B cell (primary cell): ENCODE measurements at regions not wholly inside any gene's neighbourhood (a gene's known extent, or its start where the extent isn't known, plus 50 kb on each side); places are given as distances from the start of the nearest gene placed in this dataset.

Experiments
- ATAC-seq: fragments of 200-7000 bp; cut with Tn5 transposase; one replicate; pipeline ENCODE4 v1.10.0; 2021; ENCODE audit warnings: low read depth, mild to moderate bottlenecking, moderate number of reproducible peaks, moderate library complexity
- CTCF ChIA-PET: fragments of 350-600 bp; sonication (Branson Sonifier 250); formaldehyde crosslinking; loops from one replicate; lab custom pipeline; 2021; ENCODE audit warnings: antibody characterized with exemption, inconsistent platforms; lab: Charles Lee
- POLR2A ChIA-PET: fragments of 350-600 bp; sonication (Branson Sonifier 250); formaldehyde crosslinking; loops from one replicate; lab custom pipeline; 2021; ENCODE audit warnings: antibody characterized with exemption; lab: Charles Lee
- DNase-seq: peaks from one replicate; pipeline ENCODE4 v3.0.0; 2013
- H2AFZ ChIP-seq: 2 replicates; pipeline ENCODE4 v1.6.1; 2012; ENCODE audit warnings: mild to moderate bottlenecking, low read depth, low read length; ENCODE audit not compliant: insufficient read depth, poor library complexity, severe bottlenecking
- H3K27ac ChIP-seq, 2 donors: 1 replicate in 1 of 2; 2 replicates in 1 of 2; pipeline ENCODE4 v1.5.1; 2012 to 2013; ENCODE audit warnings: low read length in 2 of 2, mild to moderate bottlenecking in 2 of 2, moderate library complexity in 1 of 2
- H3K27me3 ChIP-seq, 4 experiments: fragments of 200-600 bp in 1 of 4; sonication (generic) in 1 of 4; replicated peaks in 1 of 4; 1 replicate in 2 of 4; 2 replicates in 2 of 4; pipeline versions ENCODE4 v1.6.1 to v1.7.0; 2013 to 2016; ENCODE audit warnings: low read length in 3 of 4, mild to moderate bottlenecking in 2 of 4, mixed read lengths in 1 of 4, moderate library complexity in 1 of 4; ENCODE audit not compliant: insufficient read depth in 4 of 4, control insufficient read depth in 3 of 4; ENCODE audit errors: control extremely low read depth in 1 of 4
- H3K36me3 ChIP-seq, 2 experiments: replicated peaks in 1 of 2; 1 replicate in 1 of 2; 2 replicates in 1 of 2; pipeline versions ENCODE4 v1.6.1 to v1.7.1; 2013; ENCODE audit warnings: low read length in 1 of 2; ENCODE audit not compliant: insufficient read depth in 2 of 2, control insufficient read depth in 1 of 2; ENCODE audit errors: control extremely low read depth in 1 of 2, extremely low read depth in 1 of 2
- H3K4me1 ChIP-seq, 2 donors: fragments of 200-600 bp in 1 of 2; sonication (generic) in 1 of 2; 1 replicate in 1 of 2; 2 replicates in 1 of 2; pipeline versions ENCODE4 v1.5.1 to v1.6.1; 2013 to 2017; ENCODE audit warnings: low read length in 2 of 2; ENCODE audit not compliant: control insufficient read depth in 2 of 2, insufficient read depth in 2 of 2
- H3K4me2 ChIP-seq: replicated peaks from 2 replicates; pipeline ENCODE3; 2012; ENCODE audit warnings: mild to moderate bottlenecking, low read depth, low read length; ENCODE audit not compliant: poor library complexity, severe bottlenecking
- H3K4me3 ChIP-seq, 5 experiments: fragments of 200-600 bp in 1 of 5; sonication (generic) in 1 of 5; 1 replicate in 3 of 5; 2 replicates in 2 of 5; pipeline versions ENCODE4 v1.5.1 to v1.7.0; 2011 to 2016; ENCODE audit warnings: low read length in 4 of 5, mild to moderate bottlenecking in 4 of 5, low read depth in 2 of 5, control low read depth in 1 of 5, moderate library complexity in 1 of 5; ENCODE audit not compliant: insufficient read depth in 1 of 5; ENCODE audit errors: control extremely low read depth in 1 of 5, extremely low read depth in 1 of 5
- H3K79me2 ChIP-seq: fragments of 200-600 bp; sonication (generic); one replicate; pipeline ENCODE4 v1.6.0; 2016; ENCODE audit warnings: low read length; ENCODE audit not compliant: control insufficient read depth, insufficient read depth
- H3K9ac ChIP-seq: fragments of 200-600 bp; sonication (generic); 2 replicates; pipeline ENCODE4 v1.6.1; 2017; ENCODE audit warnings: mild to moderate bottlenecking, low read length, moderate library complexity
- H3K9me3 ChIP-seq, 3 donors: one replicate each; pipeline versions ENCODE4 v1.6.1 to v1.7.1; 2013; ENCODE audit warnings: low read length in 2 of 3; ENCODE audit not compliant: control insufficient read depth in 2 of 3, insufficient read depth in 1 of 3; ENCODE audit errors: control extremely low read depth in 1 of 3
- H4K20me1 ChIP-seq: 2 replicates; pipeline ENCODE4 v1.6.0; 2012; ENCODE audit warnings: mild to moderate bottlenecking, low read length; ENCODE audit not compliant: insufficient read depth, control insufficient read depth, poor library complexity, severe bottlenecking
- H3K27ac Mint-ChIP-seq: one replicate; pipeline ENCODE4 v1.8.0; 2021; ENCODE audit warnings: mixed read lengths
- H3K27me3 Mint-ChIP-seq: one replicate; pipeline ENCODE4 v1.8.0; 2021; ENCODE audit warnings: mixed read lengths
- H3K4me1 Mint-ChIP-seq: one replicate; pipeline ENCODE4 v1.8.0; 2021; ENCODE audit warnings: mixed read lengths
- H3K4me3 Mint-ChIP-seq: one replicate; pipeline ENCODE4 v1.8.0; 2021; ENCODE audit warnings: mixed read lengths
- H3K9me3 Mint-ChIP-seq: one replicate; pipeline ENCODE4 v1.8.0; 2022; ENCODE audit warnings: mixed read lengths; ENCODE audit not compliant: insufficient read depth
- CTCF ChIP-seq: fragments of 200-600 bp; IDR thresholded peaks from one replicate; pipeline ENCODE4 v1.8.0; 2022; ENCODE audit warnings: antibody characterized with exemption, mild to moderate bottlenecking
- EZH2 ChIP-seq: IDR thresholded peaks from 2 replicates; pipeline ENCODE4 v1.6.1; 2012; ENCODE audit warnings: borderline replicate concordance, low read depth, mild to moderate bottlenecking, moderate library complexity, low read length; ENCODE audit not compliant: insufficient read depth, poor library complexity, severe bottlenecking
- WGBS: methylation state at CpG from one replicate; pipeline ENCODE4 v1.1.5; 2013; ENCODE audit warnings: missing lambda C conversion rate; ENCODE audit not compliant: insufficient coverage; 5-methylcytosine and 5-hydroxymethylcytosine counted together
- intact Hi-C: fragments of 100-400 bp; cut with micrococcal nuclease; formaldehyde crosslinking; loops from one replicate; pipeline ENCODE4 v1.10.0; 2022

GRCh38 chr3:18964640-18965039 lies 183.7 kb upstream of the KCNH8 start:
- no peaks in the 10 kb centered on the region for H3K27me3 ChIP-seq
- H3K27ac ChIP-seq: no peak overlapping the region
- no peak overlapping the region for H3K4me2 ChIP-seq
- Mint-ChIP-seq H3K4me1 (no peaks in the 10 kb centered on the region), H3K9me3 (no peaks in the 10 kb centered on the region), H3K4me3 (no peak overlapping the region), H3K27me3 (no peaks in the 10 kb centered on the region), H3K27ac (no peak overlapping the region)
- H3K36me3 ChIP-seq: no peaks in the 10 kb centered on the region
- POLR2A ChIA-PET: no interaction called here
- TF ChIP-seq EZH2 (no peak), CTCF (no peak)
- H3K9ac ChIP-seq: no peak overlapping the region
- H4K20me1 ChIP-seq: no peaks in the 10 kb centered on the region
- ATAC-seq (no peak), DNase-seq (no peak)
- no peaks in the 10 kb centered on the region for H3K79me2 ChIP-seq
- no peak overlapping the region for H2AFZ ChIP-seq
- WGBS: 100% methylated on average over 2 of the region's 3 CpGs
- no peak overlapping the region for H3K4me3 ChIP-seq
- H3K9me3 ChIP-seq: no peaks in the 10 kb centered on the region
- CTCF ChIA-PET: no interaction called here
- intact Hi-C loops: no loop called here
- H3K4me1 ChIP-seq: no peaks in the 10 kb centered on the region

DNA sequence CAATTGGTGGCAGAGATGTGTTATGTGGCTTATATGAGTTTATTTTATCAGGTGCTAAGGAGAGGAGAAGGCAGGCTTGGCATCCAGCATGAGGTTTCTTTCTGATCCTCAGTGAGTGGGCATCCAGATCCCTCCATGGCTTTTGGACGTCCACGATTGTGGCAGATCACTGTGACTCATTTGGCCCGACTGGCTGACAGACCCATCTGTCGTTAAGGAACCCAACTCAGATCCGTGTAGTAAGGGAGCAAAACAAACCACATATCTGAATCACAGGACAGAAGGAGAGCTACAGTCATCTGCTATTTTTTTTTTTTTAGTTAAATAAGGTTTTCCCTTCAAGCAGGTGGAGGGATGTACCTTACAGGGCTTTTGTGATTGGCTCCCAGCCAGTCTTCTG lies 197.0 kb upstream of the KCNH8 start:
- ATAC-seq: no peak
- Histone ChIP-seq H3K27ac (no peak overlapping the region), H3K27me3 (peaks cover 0 to 2% (median 0%) of the 10 kb centered on the region in 4 experiments), H3K9ac (no peak overlapping the region), H3K36me3 (no peaks in the 10 kb centered on the region), H4K20me1 (no peaks in the 10 kb centered on the region), H3K79me2 (no peaks in the 10 kb centered on the region), H3K4me2 (no peak overlapping the region), H3K9me3 (no peaks in the 10 kb centered on the region), H2AFZ (no peak overlapping the region), H3K4me3 (no peak overlapping the region), H3K4me1 (no peaks in the 10 kb centered on the region)
- ChIA-PET POLR2A (no interaction called here), CTCF (no interaction called here)
- no peak for DNase-seq
- H3K9me3 Mint-ChIP-seq: no peaks in the 10 kb centered on the region
- intact Hi-C loops: no loop called here
- H3K4me1 Mint-ChIP-seq: no peaks in the 10 kb centered on the region
- 73% methylated on average over 2 of the region's 5 CpGs for WGBS
- H3K27me3 Mint-ChIP-seq: peaks cover 2% of the 10 kb centered on the region
- H3K27ac Mint-ChIP-seq: no peak overlapping the region
- TF ChIP-seq EZH2 (no peak), CTCF (no peak)
- H3K4me3 Mint-ChIP-seq: no peak overlapping the region
